ENCODE measurements at regions not wholly inside any gene's neighbourhood (a gene's known extent, or its start where the extent isn't known, plus 50 kb on each side); places are given as distances from the start of the nearest gene placed in this dataset.

DNA sequence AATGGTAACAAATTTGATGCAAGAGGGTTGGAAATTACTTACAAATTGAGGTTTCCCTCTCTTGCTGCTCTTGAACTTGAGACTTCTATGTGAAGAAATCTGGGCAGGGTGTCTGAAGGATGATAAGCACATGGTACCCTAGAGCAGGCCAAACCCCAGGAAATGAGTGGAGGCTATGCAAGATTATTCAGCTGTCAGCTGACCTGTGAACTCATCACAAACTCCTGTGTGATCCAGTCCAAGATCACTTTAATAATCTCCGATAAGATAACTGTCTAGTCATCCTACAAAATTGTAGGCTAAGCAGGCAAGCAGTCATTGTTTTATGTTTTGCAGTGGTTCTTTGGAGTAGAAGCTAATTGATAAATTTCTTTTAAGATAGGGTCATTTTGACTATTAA is 213.1 kb downstream of the BTBD3 start:
- TF ChIP-seq, protein P1, sequence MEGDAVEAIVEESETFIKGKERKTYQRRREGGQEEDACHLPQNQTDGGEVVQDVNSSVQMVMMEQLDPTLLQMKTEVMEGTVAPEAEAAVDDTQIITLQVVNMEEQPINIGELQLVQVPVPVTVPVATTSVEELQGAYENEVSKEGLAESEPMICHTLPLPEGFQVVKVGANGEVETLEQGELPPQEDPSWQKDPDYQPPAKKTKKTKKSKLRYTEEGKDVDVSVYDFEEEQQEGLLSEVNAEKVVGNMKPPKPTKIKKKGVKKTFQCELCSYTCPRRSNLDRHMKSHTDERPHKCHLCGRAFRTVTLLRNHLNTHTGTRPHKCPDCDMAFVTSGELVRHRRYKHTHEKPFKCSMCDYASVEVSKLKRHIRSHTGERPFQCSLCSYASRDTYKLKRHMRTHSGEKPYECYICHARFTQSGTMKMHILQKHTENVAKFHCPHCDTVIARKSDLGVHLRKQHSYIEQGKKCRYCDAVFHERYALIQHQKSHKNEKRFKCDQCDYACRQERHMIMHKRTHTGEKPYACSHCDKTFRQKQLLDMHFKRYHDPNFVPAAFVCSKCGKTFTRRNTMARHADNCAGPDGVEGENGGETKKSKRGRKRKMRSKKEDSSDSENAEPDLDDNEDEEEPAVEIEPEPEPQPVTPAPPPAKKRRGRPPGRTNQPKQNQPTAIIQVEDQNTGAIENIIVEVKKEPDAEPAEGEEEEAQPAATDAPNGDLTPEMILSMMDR (IDR thresholded peaks at IDR 0.05 in 8 of 11, conservative IDR thresholded peaks at IDR 0.05 in 3 of 11): no peak
- no peak for TF ChIP-seq POLR2A (IDR thresholded peaks at IDR 0.05)
